Stimulated activated CD4-positive, alpha-beta T cell treated with anti-CD3 and anti-CD28 coated beads, Interleukin-15, amount 100 ng/mL, for 24 hours (primary cell): ENCODE measurements at regions not wholly inside any gene's neighbourhood (a gene's known extent, or its start where the extent isn't known, plus 50 kb on each side); places are given as distances from the start of the nearest gene placed in this dataset.
A peak's percentile ranks its signal among the peaks of the same experiment; 100 is the strongest.

ENCODE experiments used
- DNase-seq: peaks from one replicate; pipeline ENCODE4 v3.0.0-alpha.2; 2020

DNA sequence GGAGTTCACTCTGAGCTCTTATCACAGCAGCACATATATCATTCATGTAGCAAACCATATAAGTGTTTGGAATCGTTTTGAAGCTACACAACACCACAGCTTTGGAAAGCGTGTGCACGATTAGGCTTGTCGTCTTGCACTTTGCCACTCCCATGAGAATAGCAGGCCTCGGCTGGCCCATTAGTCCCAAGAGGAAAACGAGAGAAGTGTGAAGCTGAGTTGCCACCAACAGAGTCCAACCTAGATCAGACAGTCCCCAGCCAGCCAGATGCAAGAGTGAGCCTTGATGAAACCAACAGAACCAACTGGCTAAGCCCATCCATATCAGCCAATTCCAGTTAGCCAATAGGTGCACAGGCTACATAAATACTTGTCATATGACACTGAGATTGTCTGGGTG lies 238.4 kb downstream of the C1orf94 start:
- no peak for DNase-seq

GRCh38 chr1:34418166-34418565 lies 241.5 kb downstream of the C1orf94 start:
- DNase-seq, result no peak

DNA sequence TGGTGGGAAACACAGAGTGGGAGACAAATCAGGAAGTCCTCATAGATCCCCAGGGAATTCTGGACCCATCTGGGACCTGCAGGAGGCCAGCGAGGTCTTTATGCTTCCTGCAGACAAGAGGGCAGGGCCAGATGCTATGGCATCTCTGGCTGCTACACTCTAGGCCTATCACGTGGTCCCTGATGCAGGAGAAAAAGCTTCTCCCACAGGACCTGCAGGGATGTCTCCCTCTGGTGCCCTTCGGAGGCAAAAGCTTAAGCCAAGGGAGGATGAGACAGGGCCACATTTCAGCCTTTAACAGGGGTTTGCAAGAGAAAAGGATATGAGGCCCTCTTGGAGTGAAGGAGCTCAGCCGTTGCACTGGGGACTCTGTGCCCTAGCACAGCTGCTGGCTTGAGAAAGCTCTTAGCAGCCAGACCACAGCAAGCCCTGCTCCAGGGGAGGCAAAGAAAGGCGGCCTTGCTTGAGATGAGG lies 243.0 kb downstream of the C1orf94 start:
- DNase-seq, result no peak

DNA sequence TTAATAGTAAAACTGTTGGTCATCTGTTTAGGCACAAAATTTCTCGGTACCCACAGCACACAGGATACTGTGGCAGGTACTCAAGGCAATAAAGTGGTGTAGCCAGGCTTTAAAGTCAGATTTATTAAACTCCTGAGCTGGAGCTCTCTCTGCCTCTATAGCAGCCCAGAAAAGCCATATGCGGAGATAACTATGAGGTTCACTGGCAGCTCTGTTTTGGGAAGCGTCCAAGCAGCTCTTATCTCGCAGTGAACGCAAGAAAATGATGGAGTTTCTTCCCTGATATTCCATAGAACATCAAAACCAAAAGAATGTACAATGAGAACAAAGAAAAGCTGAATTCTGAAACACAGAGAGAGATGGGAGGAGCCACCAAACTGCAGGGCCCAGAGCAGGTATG lies 248.3 kb downstream of the C1orf94 start:
- no peak for DNase-seq

DNA sequence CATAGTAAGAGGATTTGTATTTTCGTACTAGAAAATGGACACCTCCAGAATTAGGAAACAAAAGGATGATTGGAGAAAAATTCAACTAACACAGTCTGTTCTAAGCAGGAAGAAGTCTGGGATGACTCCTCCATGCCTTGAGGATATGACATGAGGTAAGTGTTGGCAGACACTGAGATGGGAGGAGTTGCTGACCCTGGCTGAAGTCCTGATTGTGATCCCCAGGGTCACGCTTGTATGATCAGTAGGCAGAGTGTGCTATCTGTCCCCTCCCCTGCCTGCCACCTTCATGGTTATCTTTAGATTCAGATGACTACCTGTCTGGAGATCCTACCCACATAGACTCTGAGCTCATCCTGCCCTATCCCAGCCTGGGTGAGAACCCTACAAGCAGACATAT lies 249.1 kb downstream of the C1orf94 start:
- DNase-seq, result no peak

- DNase-seq, result no peak
Measured at GRCh38 chr1:34426325-34426896, 249.7 kb downstream of the C1orf94 start.

DNA sequence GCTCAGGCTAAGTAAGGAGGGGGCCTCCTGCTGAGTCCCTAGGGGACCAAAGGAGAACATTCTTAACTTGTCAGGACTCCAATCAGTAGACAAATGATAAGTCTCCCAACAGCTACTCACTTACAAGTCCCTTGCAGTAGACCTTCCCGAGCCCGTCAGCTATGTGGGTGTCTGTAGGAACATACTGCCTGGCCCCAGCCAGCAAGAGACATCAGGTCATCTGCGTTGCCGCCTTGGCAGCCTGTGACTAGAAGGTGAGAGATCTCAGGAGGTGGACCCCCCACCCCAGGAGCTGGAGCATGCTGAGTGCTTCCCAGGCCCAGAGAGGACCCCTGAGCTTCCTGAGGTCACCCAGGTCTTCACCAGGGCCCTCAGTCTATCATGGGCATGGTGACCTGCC lies 250.5 kb downstream of the C1orf94 start:
- no peak for DNase-seq

- no peak for DNase-seq
Measured at GRCh38 chr1:34433099-34433498, 256.4 kb downstream of the C1orf94 start.

- DNase-seq, result no peak
Measured at GRCh38 chr1:34436836-34437235, 260.1 kb downstream of the C1orf94 start.

GRCh38 chr1:34441259-34442069 lies 264.8 kb downstream of the C1orf94 start:
- no peak for DNase-seq

GRCh38 chr1:34444516-34444915 lies 267.8 kb downstream of the C1orf94 start:
- no peak for DNase-seq

GRCh38 chr1:34450325-34450724 lies 273.6 kb downstream of the C1orf94 start:
- no peak for DNase-seq

DNA sequence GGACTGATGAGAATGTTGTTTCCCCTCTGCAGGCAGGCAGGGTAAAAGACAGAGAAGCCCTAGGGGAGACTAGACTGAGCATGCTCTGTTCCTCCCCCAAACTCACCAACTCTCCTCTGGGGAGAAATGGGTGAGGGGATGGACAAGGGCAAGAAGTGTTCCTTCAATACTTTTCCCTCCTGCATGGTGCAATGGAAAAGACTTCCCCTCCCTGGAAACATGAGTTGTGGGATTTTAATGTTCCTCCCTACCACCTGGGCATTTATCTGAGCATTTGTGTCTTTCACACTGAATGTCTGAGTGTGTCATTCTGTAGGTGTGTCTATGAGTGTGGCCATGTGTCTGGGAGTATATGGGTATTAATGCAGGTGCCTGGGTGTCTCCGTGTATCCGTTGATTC lies 275.7 kb downstream of the C1orf94 start:
- no peak for DNase-seq

DNA sequence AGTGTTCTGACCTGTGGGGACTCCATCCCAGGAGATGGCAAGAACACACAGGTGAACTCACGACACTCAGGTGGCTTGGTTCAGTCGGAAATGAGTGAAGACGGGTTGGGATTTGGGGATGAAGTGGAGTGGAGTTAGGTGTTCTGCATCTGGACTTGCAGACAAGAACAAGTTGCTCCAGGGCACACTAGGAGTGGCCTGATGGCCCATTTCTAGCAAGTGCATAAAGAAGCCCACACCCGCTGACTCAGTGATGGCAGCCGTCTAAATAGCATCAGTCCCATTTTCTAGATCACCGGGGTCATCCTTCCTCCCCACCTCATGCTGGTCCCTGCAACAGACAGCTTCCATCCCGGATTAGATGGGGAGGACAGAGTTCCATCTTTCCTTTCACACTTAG lies 278.4 kb downstream of the C1orf94 start:
- DNase-seq, result no peak

DNA sequence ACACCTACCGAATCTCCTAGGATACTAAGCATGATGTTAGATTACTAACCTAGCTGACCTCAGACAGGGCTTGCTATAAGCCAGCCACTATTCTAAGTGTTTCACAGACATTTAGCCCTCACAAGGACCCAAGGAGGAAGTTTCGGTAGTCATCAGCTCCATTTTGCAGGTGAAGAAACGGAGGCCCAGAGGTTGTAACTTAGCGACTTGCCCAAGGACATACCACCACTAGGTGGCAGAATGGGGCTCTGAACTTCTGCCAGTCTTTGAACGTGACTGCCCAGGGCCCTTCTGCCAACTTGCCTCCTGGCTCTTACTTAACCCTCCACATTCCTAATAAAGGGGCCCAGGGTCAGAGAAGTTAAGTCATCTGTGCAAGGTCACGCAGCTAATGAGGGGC lies 283.5 kb downstream of the C1orf94 start:
- DNase-seq, result peak; percentile 71

- DNase-seq, result no peak
Measured at GRCh38 chr1:34470401-34470800, 284.4 kb upstream of the GJB5 start.

DNA sequence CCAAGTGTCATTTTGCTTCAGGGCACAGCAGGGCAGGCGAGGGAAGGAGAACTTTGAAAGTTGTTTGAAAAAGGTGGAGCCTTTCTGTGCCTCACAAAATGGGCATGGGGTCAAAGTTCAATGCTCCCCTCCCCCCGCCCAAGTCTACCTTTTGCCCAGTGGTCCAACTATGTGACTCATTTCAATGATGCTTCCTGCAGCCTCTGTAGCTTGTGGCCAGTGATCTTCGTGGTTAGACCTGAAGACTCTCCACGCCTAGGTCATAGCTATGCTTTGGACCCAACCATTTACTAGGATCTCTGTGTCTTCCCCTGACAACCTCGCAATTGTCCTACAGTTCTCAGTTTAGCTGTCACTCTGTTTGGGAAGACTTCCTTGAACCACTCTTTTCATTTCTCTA lies 280.3 kb upstream of the GJB5 start:
- no peak for DNase-seq

DNA sequence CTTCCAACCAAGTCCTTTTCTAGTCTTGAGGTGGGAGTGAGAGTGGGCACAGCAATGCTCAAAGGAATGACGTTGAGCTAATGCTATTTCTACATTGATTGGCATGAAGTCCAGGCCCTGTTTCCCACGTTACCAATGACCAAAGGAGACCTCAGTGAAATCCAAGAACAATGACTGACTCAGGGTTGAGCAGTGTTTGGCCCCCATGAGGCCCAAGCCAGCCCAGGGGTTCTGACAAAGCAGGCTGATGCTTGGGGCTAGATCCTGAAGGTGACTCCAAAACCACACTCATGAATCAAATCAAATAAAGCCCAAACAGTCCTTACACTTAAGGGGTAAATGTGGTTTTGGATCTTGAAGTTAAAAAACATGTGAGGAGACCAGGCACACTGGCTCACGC lies 278.5 kb upstream of the GJB5 start:
- no peak for DNase-seq

DNA sequence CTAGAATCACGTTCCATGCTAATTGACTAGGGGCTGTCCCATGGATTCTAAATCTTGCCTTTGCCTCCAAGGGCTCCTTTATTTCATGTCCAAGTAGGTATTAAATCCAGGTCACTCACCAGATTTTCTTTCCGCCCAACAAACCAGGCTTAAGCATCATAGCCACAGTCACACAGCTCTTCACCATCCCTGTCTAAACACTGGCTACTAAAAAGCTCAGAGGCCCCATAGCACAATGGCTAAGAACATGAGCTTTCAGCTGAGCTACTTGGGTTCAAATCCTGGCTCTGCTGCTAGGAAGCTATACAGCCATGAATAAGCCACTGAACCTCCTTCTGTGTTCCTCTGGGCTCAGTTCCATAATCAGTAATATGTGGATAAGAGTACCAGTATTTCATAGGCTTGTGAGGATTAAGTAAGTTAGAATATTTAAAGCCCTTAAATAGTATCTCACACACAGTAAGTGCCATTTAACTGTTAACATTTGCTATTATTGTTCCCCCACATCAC lies 277.2 kb upstream of the GJB5 start:
- DNase-seq, result no peak

- DNase-seq, result no peak
Measured at GRCh38 chr1:34478515-34479076, 276.3 kb upstream of the GJB5 start.

GRCh38 chr1:34479731-34480130 lies 275.1 kb upstream of the GJB5 start:
- DNase-seq, result no peak

DNA sequence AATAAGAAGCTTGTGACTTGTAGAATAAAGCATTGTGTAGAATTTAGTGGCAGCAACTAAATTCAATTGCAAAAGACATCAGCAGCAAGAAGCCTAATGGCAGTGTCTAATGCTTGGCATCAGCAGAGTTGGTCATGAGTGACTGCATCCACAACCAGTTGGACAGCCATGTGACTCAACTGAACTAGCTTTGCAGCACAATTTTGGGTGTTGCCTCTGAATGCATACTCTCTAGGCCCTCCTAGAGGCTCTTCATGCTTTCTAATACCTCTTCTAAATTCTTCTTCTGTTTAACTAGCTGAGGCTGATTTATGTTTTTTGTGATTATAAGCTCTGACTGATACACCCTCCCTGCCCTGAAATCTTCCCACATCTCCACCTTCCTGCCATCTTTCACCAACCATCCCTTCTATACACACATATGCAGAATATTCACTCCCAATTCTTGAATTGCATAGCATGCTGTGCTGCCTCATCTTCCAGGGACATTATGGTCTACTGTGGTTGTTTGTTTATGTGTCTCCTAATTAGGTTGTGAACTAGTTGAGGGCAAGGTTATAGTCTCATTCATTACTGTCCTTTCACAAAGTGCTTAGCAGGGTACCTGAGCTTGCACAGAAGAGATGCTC lies 266.7 kb upstream of the GJB5 start:
- DNase-seq, result no peak

- peak; percentile 17 for DNase-seq
Measured at GRCh38 chr1:34500451-34500850, 254.4 kb upstream of the GJB5 start.

GRCh38 chr1:34511802-34512201 lies 243.0 kb upstream of the GJB5 start:
- DNase-seq, result no peak
